HUDEP-2 (cell line): ENCODE measurements at regions not wholly inside any gene's neighbourhood (a gene's known extent, or its start where the extent isn't known, plus 50 kb on each side); places are given as distances from the start of the nearest gene placed in this dataset.

Source experiments
- DNase-seq, 76 experiments: peaks; one replicate each; lab custom pipeline; 2025; ENCODE audit not compliant: unreplicated experiment in 76 of 76; lab: John Stamatoyannopoulos, UW

- no peak for DNase-seq
Measured at GRCh38 chr2:104658144-104658835, 195.6 kb upstream of the POU3F3 start.

GRCh38 chr2:104658904-104659591 is 194.9 kb upstream of the POU3F3 start:
- DNase-seq = no peak

GRCh38 chr2:104660991-104661390 is 192.9 kb upstream of the POU3F3 start:
- no peak for DNase-seq

GRCh38 chr2:104664672-104665071 is 189.2 kb upstream of the POU3F3 start:
- DNase-seq = no peak

GRCh38 chr2:104668631-104669030 is 185.3 kb upstream of the POU3F3 start:
- DNase-seq = no peak

GRCh38 chr2:104673225-104673624 is 180.7 kb upstream of the POU3F3 start:
- DNase-seq = no peak

GRCh38 chr2:104678181-104678580 is 175.7 kb upstream of the POU3F3 start:
- no peak for DNase-seq

GRCh38 chr2:104685591-104685990 is 168.3 kb upstream of the POU3F3 start:
- no peak for DNase-seq

GRCh38 chr2:104687147-104687546 is 166.8 kb upstream of the POU3F3 start:
- no peak for DNase-seq

- no peak for DNase-seq
Measured at GRCh38 chr2:104690255-104690984, 163.5 kb upstream of the POU3F3 start.

GRCh38 chr2:104698276-104698675 is 155.6 kb upstream of the POU3F3 start:
- DNase-seq = no peak

GRCh38 chr2:104701411-104701911 is 152.5 kb upstream of the POU3F3 start:
- DNase-seq = no peak

- DNase-seq = no peak
Measured at GRCh38 chr2:104702031-104702850, 151.7 kb upstream of the POU3F3 start.

GRCh38 chr2:104703669-104704068 is 150.2 kb upstream of the POU3F3 start:
- DNase-seq = no peak

GRCh38 chr2:104704496-104705245 is 149.2 kb upstream of the POU3F3 start:
- DNase-seq = no peak

- DNase-seq = no peak
Measured at GRCh38 chr2:104707056-104707455, 146.9 kb upstream of the POU3F3 start.

GRCh38 chr2:104708967-104709366 is 144.9 kb upstream of the POU3F3 start:
- DNase-seq = no peak

GRCh38 chr2:104716061-104716460 is 137.9 kb upstream of the POU3F3 start:
- DNase-seq = no peak

GRCh38 chr2:104733226-104733943 is 120.5 kb upstream of the POU3F3 start:
- peak in 28 of 76 experiments; percentile 0 to 29 (median 8) for DNase-seq
